ENCODE measurements at regions not wholly inside any gene's neighbourhood (a gene's known extent, or its start where the extent isn't known, plus 50 kb on each side); places are given as distances from the start of the nearest gene placed in this dataset.

DNA sequence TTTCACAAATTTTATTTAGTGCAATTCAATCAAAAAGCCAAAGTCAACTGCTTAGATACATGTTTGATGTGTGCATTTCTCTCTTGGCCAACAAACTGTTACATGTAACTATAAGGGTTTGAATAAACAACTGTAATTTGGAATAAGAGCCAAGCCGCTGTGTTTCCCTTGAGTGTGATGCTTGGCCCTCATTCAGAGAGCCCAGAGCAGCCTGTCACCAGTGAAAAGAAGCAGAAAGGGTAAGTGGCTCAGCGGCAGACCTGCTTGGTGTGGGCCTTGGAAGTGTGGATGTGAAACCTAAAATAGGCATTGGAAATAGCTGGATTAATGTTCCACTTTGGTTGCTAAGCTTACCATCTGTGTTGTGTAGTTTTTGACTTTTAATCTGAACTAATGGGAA, 924.6 kb downstream of the OLFM4 start:
- no peaks in the 10 kb centered on the region for H3K27me3 ChIP-seq (ENCODE audit: insufficient read depth, low read length)
- no peaks in the 10 kb centered on the region for H3K36me3 ChIP-seq (ENCODE audit: insufficient read depth, low read length)
- no peak overlapping the region for H3K4me3 ChIP-seq (ENCODE audit: low read depth, low read length)
- H2AFZ ChIP-seq (ENCODE audit: low read length, unreplicated experiment): no peak overlapping the region
- no peaks in the 10 kb centered on the region for H3K79me2 ChIP-seq (ENCODE audit: control insufficient read depth, insufficient read depth, low read length, unreplicated experiment)
- no peaks in the 10 kb centered on the region for H3K4me1 ChIP-seq (ENCODE audit: control insufficient read depth, insufficient read depth, low read length, unreplicated experiment)
- H3K27ac ChIP-seq (ENCODE audit: low read depth, low read length): no peak overlapping the region
